ACHN (cell line): ENCODE measurements at regions not wholly inside any gene's neighbourhood (a gene's known extent, or its start where the extent isn't known, plus 50 kb on each side); places are given as distances from the start of the nearest gene placed in this dataset.

Source experiments
- DNase-seq: peaks from one replicate; pipeline ENCODE4 v3.0.0-alpha.2; 2015
- in situ Hi-C: cut with HindIII; loops from 2 replicates; pipeline ENCODE4 v1.10.0; 2017; ENCODE audit warnings: low sequenced_read_pairs, low pct_ligation_motif_present, low pct_unique_long_range_greater_than_20kb

DNA sequence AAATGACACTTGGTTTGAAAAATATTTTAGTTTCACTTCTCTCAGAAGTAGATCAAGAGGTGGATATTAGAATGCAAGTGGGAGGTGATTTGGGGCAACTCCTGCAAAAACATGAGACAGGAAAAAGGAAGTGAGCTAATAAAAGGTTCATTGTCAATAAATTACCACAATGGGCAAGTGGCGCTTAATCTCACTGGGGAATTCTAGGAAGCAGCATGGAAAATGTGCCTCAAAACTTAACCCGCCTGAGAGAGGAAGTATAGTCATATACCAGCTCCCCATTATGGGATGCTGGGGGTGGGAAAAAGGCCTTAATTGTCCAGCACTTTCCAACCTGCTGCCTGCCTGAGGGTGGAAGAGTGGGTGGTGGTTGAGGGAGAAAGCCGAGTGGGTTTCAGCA is 204.1 kb downstream of the ELAVL2 start:
- in situ Hi-C loops = no loop called here
- DNase-seq = no peak

DNA sequence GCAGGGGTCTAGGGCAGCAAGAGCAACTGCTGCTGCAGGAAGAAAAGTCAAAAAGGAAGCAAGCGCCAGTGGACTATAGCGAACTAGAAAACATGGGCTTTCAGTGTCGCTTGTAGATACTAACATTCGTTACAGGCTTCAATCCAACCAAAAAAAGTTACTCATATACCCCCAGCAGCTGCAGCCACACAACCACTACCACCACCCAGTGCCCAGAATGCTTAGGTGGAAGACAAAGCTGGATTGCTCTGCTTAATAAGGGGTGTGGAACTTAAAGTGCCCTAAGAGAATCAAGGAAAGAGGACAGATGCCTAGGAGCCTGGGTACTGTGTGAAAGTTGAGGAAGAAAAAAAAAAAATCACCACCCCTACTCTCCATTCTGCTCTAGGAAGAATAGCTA is 203.6 kb downstream of the ELAVL2 start:
- no peak for DNase-seq
- in situ Hi-C loops = no loop called here

DNA sequence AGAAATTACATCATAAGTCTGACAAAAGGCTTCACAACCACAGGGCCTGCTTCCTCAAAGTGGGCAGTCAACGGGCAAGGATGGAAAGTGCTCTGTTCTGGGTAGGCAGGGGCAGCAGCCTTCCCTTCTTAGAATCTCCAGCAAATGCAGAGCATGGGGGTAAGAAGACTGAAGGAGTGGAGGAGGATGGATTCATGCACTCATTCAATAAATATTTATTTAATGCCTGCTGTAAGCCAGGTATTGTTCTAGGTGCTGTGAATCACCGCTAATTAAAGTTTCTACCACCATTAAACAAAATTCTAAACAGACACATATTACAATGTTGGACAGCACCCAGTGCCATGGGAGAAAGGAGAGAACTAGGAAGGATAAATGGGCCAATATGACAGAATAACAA is 195.6 kb downstream of the ELAVL2 start:
- no peak for DNase-seq
- in situ Hi-C loops = no loop called here

- DNase-seq = no peak
- in situ Hi-C loops = no loop called here
Observed at GRCh38 chr9:23635276-23635675, 190.8 kb downstream of the ELAVL2 start.

- DNase-seq = no peak
- in situ Hi-C loops = no loop called here
Observed at GRCh38 chr9:23636199-23636598, 189.8 kb downstream of the ELAVL2 start.

- in situ Hi-C loops = no loop called here
- DNase-seq = no peak
Observed at GRCh38 chr9:23638011-23638410, 188.0 kb downstream of the ELAVL2 start.

GRCh38 chr9:23638837-23639426 is 187.1 kb downstream of the ELAVL2 start:
- in situ Hi-C loops = no loop called here
- DNase-seq = no peak
